Right lobe of liver (tissue), 6 donors: ENCODE measurements at regions not wholly inside any gene's neighbourhood (a gene's known extent, or its start where the extent isn't known, plus 50 kb on each side); places are given as distances from the start of the nearest gene placed in this dataset.

ENCODE experiments used
- ATAC-seq, 4 donors: fragments of 200-7000 bp; cut with Tn5 transposase; one replicate each; pipeline ENCODE4 v1.9.1; 2020; ENCODE audit warnings: mild to moderate bottlenecking in 4 of 4, moderate library complexity in 4 of 4
- DNase-seq, 3 donors: peaks; one replicate each; pipeline ENCODE4 v3.0.0-alpha.2; 2020
- H3K27ac ChIP-seq, 3 donors: fragments of 200-600 bp; one replicate each; pipeline ENCODE4 v1.8.0; 2022
- H3K27me3 ChIP-seq, 2 donors: fragments of 200-600 bp; one replicate each; pipeline ENCODE4 v1.8.0; 2022
- H3K36me3 ChIP-seq, 4 donors: fragments of 200-600 bp; sonication (generic) in 1 of 4; one replicate each; pipeline versions ENCODE4 v1.5.1 to v1.8.0; 2017 to 2022; ENCODE audit warnings: control low read depth in 1 of 4
- H3K4me1 ChIP-seq, 4 donors: fragments of 200-600 bp; sonication (generic) in 1 of 4; one replicate each; pipeline versions ENCODE4 v1.5.1 to v1.8.0; 2017 to 2022; ENCODE audit warnings: control low read depth in 1 of 4
- H3K4me3 ChIP-seq, 3 donors: fragments of 200-600 bp; one replicate each; pipeline ENCODE4 v1.8.0; 2022
- H3K9me3 ChIP-seq, 4 donors: fragments of 200-600 bp; sonication (generic) in 1 of 4; one replicate each; pipeline versions ENCODE4 v1.5.1 to v1.8.0; 2017 to 2022; ENCODE audit warnings: control low read depth in 1 of 4
- POLR2A ChIP-seq: fragments of 450-650 bp; IDR thresholded peaks from one replicate; pipeline ENCODE4 v1.6.1; 2017; ENCODE audit warnings: antibody characterized with exemption, mild to moderate bottlenecking
- WGBS: methylation state at CpG from one replicate; pipeline ENCODE4 v1.1.6; 2018; ENCODE audit warnings: low coverage, low lambda C conversion rate; ENCODE audit not compliant: insufficient coverage; ENCODE audit errors: missing lambda C conversion rate; 5-methylcytosine and 5-hydroxymethylcytosine counted together
- intact Hi-C, 2 donors: fragments of 100-400 bp; cut with DNase I; formaldehyde crosslinking; loops; one replicate each; pipeline versions ENCODE4 v1.11.2 to v1.14.1; 2022
- TF ChIP-seq, protein P1 (sequence below), 4 donors: fragments of 200-600 bp in 3 of 4; fragments of 450-650 bp in 1 of 4; IDR thresholded peaks; one replicate each; pipeline versions ENCODE4 v1.5.1 to v1.8.0; 2016 to 2022; ENCODE audit warnings: antibody characterized with exemption in 4 of 4, mild to moderate bottlenecking in 2 of 4
- donor health status: DM: no; HTN: yes; CAD: no.
- donor health status: DM: no; HTN: no; CAD: no.
- donor health status: DM: no; HTN: no; CAD: no.
- donor health status: DM: no; HTN: yes; CAD: no.
- donor health status: DM: no; HTN: yes; CAD: no.

- Histone ChIP-seq H3K27me3 (no peaks in the 10 kb centered on the region), H3K9me3 (no peaks in the 10 kb centered on the region), H3K27ac (no peak overlapping the region), H3K4me1 (no peaks in the 10 kb centered on the region), H3K4me3 (no peak overlapping the region), H3K36me3 (no peaks in the 10 kb centered on the region)
- DNase-seq (no peak), ATAC-seq (no peak)
- TF ChIP-seq POLR2A: no peak
- TF ChIP-seq, protein P1, sequence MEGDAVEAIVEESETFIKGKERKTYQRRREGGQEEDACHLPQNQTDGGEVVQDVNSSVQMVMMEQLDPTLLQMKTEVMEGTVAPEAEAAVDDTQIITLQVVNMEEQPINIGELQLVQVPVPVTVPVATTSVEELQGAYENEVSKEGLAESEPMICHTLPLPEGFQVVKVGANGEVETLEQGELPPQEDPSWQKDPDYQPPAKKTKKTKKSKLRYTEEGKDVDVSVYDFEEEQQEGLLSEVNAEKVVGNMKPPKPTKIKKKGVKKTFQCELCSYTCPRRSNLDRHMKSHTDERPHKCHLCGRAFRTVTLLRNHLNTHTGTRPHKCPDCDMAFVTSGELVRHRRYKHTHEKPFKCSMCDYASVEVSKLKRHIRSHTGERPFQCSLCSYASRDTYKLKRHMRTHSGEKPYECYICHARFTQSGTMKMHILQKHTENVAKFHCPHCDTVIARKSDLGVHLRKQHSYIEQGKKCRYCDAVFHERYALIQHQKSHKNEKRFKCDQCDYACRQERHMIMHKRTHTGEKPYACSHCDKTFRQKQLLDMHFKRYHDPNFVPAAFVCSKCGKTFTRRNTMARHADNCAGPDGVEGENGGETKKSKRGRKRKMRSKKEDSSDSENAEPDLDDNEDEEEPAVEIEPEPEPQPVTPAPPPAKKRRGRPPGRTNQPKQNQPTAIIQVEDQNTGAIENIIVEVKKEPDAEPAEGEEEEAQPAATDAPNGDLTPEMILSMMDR (IDR thresholded peaks at IDR 0.05): no peak
- intact Hi-C loops: no loop called here
Measured at GRCh38 chr7:13161125-13161524, 473.7 kb downstream of the ARL4A start.

DNA sequence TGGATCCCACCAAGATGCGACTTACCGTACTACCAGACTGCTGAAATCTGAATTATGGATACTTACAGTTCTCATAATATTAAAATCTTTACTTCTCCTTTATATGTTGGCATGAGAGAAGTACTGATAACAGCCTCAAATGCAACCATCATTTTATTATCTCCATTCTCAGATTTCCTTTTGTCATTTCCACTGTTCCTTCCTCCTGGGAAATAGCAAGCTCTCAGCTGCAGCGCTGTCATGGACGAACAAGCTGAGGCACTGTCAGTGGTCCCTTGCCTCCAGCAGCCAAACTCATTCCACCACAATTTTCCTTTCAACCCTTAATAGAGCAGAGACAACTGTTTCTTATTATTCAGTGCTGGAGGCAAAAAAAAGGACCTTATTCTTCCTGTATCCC, 478.4 kb downstream of the ARL4A start:
- H3K36me3 ChIP-seq: no peaks in the 10 kb centered on the region
- no peak overlapping the region for H3K4me3 ChIP-seq
- DNase-seq (no peak), ATAC-seq (peak in 2 of 4 donors; percentile 20 to 67)
- H3K27ac ChIP-seq: no peak overlapping the region
- no peaks in the 10 kb centered on the region for H3K27me3 ChIP-seq
- TF ChIP-seq, protein P1 (IDR thresholded peaks at IDR 0.05): no peak
- TF ChIP-seq POLR2A: no peak
- intact Hi-C loops: no loop called here
- H3K9me3 ChIP-seq: no peaks in the 10 kb centered on the region
- H3K4me1 ChIP-seq: no peaks in the 10 kb centered on the region
- WGBS: 51% methylated on average over 4 of the region's 4 CpGs

GRCh38 chr7:13166801-13167200, 479.4 kb downstream of the ARL4A start:
- H3K36me3 ChIP-seq: no peaks in the 10 kb centered on the region
- H3K27me3 ChIP-seq: no peaks in the 10 kb centered on the region
- DNase-seq: no peak
- intact Hi-C loops: no loop called here
- H3K27ac ChIP-seq: no peak overlapping the region
- no peak overlapping the region for H3K4me3 ChIP-seq
- no peak for ATAC-seq
- no peaks in the 10 kb centered on the region for H3K4me1 ChIP-seq
- TF ChIP-seq POLR2A: no peak
- TF ChIP-seq, protein P1 (IDR thresholded peaks at IDR 0.05): no peak
- no peaks in the 10 kb centered on the region for H3K9me3 ChIP-seq
- WGBS: 59% methylated on average over 1 of the region's 1 CpG

- TF ChIP-seq POLR2A: no peak
- TF ChIP-seq, protein P1 (IDR thresholded peaks at IDR 0.05): no peak
- Histone ChIP-seq H3K36me3 (no peaks in the 10 kb centered on the region), H3K27ac (no peak overlapping the region), H3K27me3 (no peaks in the 10 kb centered on the region), H3K4me3 (no peak overlapping the region), H3K4me1 (no peaks in the 10 kb centered on the region), H3K9me3 (no peaks in the 10 kb centered on the region)
- no peak for ATAC-seq
- 53% methylated on average over 2 of the region's 3 CpGs for WGBS
- intact Hi-C loops: no loop called here
- no peak for DNase-seq
Measured at GRCh38 chr7:13169356-13169755, 481.9 kb downstream of the ARL4A start.

GRCh38 chr7:13174991-13175390, 487.6 kb downstream of the ARL4A start:
- no peak overlapping the region for H3K27ac ChIP-seq
- intact Hi-C loops: no loop called here
- 48% methylated on average over 1 of the region's 1 CpG for WGBS
- no peaks in the 10 kb centered on the region for H3K9me3 ChIP-seq
- no peak for ATAC-seq
- H3K4me3 ChIP-seq: no peak overlapping the region
- no peak for TF ChIP-seq POLR2A
- TF ChIP-seq, protein P1 (IDR thresholded peaks at IDR 0.05): no peak
- DNase-seq: no peak
- no peaks in the 10 kb centered on the region for H3K36me3 ChIP-seq
- H3K4me1 ChIP-seq: no peaks in the 10 kb centered on the region
- no peaks in the 10 kb centered on the region for H3K27me3 ChIP-seq
